Neural cell (in vitro differentiated cells): ENCODE measurements at regions not wholly inside any gene's neighbourhood (a gene's known extent, or its start where the extent isn't known, plus 50 kb on each side); places are given as distances from the start of the nearest gene placed in this dataset.

ENCODE experiments used
- H2AFZ ChIP-seq: fragments of 200-600, 300-800 bp; sonication (generic), shearing (Covaris generic); 2 replicates; pipeline ENCODE4 v1.6.0; 2014; ENCODE audit warnings: low read depth, mild to moderate bottlenecking, antibody characterized with exemption, low read length, moderate library complexity
- H3F3A ChIP-seq: fragments of 200-600 bp; shearing (Covaris generic); 2 replicates; pipeline ENCODE4 v1.6.1; 2016; ENCODE audit warnings: mild to moderate bottlenecking, moderate library complexity, mixed read lengths, antibody characterized with exemption, low read length; ENCODE audit not compliant: insufficient read depth, poor library complexity, severe bottlenecking
- H3K27ac ChIP-seq: fragments of 200-600, 300-800 bp; sonication (generic), shearing (Covaris generic); 2 replicates; pipeline ENCODE4 v1.5.1; 2014; ENCODE audit warnings: mild to moderate bottlenecking, low read length, moderate library complexity
- H3K27me3 ChIP-seq: fragments of 300-800, 200-600 bp; sonication (generic), shearing (Covaris generic); 2 replicates; pipeline ENCODE4 v1.6.0; 2014; ENCODE audit warnings: mild to moderate bottlenecking, low read depth, low read length, moderate library complexity; ENCODE audit not compliant: insufficient read depth
- H3K36me3 ChIP-seq: fragments of 300-800, 200-600 bp; sonication (generic), shearing (Covaris generic); 2 replicates; pipeline ENCODE4 v1.5.1; 2014; ENCODE audit warnings: mild to moderate bottlenecking, antibody characterized with exemption, low read length, moderate library complexity; ENCODE audit not compliant: insufficient read depth
- H3K4me2 ChIP-seq: fragments of 300-800, 200-600 bp; sonication (generic), shearing (Covaris generic); 2 replicates; pipeline ENCODE4 v1.6.0; 2014; ENCODE audit warnings: mild to moderate bottlenecking, low read length
- H3K4me3 ChIP-seq: fragments of 300-800, 200-600 bp; sonication (generic), shearing (Covaris generic); 2 replicates; pipeline ENCODE4 v1.5.1; 2014; ENCODE audit warnings: mild to moderate bottlenecking, low read length, moderate library complexity
- H3K79me2 ChIP-seq: fragments of 200-600 bp; shearing (Covaris generic); replicated peaks from 2 replicates; pipeline ENCODE4 v1.6.0; 2014; ENCODE audit warnings: mild to moderate bottlenecking, low read length, moderate library complexity; ENCODE audit not compliant: insufficient read depth
- H3K9ac ChIP-seq: fragments of 300-800, 200-600 bp; sonication (generic), shearing (Covaris generic); 2 replicates; pipeline ENCODE4 v1.6.1; 2016; ENCODE audit warnings: mild to moderate bottlenecking, low read length, mixed read lengths
- H3K9me2 ChIP-seq: fragments of 200-600 bp; shearing (Covaris generic); 2 replicates; pipeline ENCODE4 v1.6.1; 2016; ENCODE audit warnings: mild to moderate bottlenecking, low read length, mixed read lengths; ENCODE audit not compliant: insufficient read depth
- H3K9me3 ChIP-seq: fragments of 200-600, 300-800 bp; sonication (generic), shearing (Covaris generic); 2 replicates; pipeline ENCODE4 v1.6.1; 2016; ENCODE audit warnings: mild to moderate bottlenecking, mixed run types, low read length, moderate library complexity, mixed read lengths
- H4K20me1 ChIP-seq: fragments of 200-600 bp; shearing (Covaris generic); 2 replicates; pipeline ENCODE4 v1.6.1; 2016; ENCODE audit warnings: mild to moderate bottlenecking, mixed run types; ENCODE audit not compliant: insufficient read depth
- CTCF ChIP-seq: fragments of 450-650 bp; IDR thresholded peaks from 2 replicates; pipeline ENCODE4 v1.5.1; 2014; ENCODE audit warnings: antibody characterized with exemption, mild to moderate bottlenecking, moderate library complexity; ENCODE audit not compliant: poor library complexity, severe bottlenecking
- EP300 ChIP-seq: fragments of 450-650 bp; conservative IDR thresholded peaks from 2 replicates; pipeline ENCODE4 v1.6.1; 2014; ENCODE audit warnings: antibody characterized with exemption, mild to moderate bottlenecking, moderate library complexity; ENCODE audit not compliant: poor library complexity, severe bottlenecking
- EZH2 ChIP-seq: fragments of 200-600, 300-800 bp; shearing (Covaris generic), sonication (generic); IDR thresholded peaks from 2 replicates; pipeline ENCODE4 v1.6.1; 2014; ENCODE audit warnings: antibody characterized with exemption, low read length, borderline replicate concordance, mild to moderate bottlenecking; ENCODE audit not compliant: insufficient read depth, poor library complexity, severe bottlenecking
- MXI1 ChIP-seq: fragments of 450-650 bp; conservative IDR thresholded peaks from 2 replicates; pipeline ENCODE4 v1.6.1; 2014; ENCODE audit warnings: antibody characterized with exemption, mild to moderate bottlenecking; ENCODE audit not compliant: poor library complexity, severe bottlenecking
- POLR2AphosphoS5 ChIP-seq: IDR thresholded peaks from 2 replicates; pipeline ENCODE4 v1.6.1; 2012
- RAD21 ChIP-seq: fragments of 450-650 bp; conservative IDR thresholded peaks from 2 replicates; pipeline ENCODE4 v1.6.1; 2014; ENCODE audit warnings: antibody characterized with exemption, mild to moderate bottlenecking, moderate library complexity
- SMC3 ChIP-seq: fragments of 450-650 bp; conservative IDR thresholded peaks from 2 replicates; pipeline ENCODE4 v1.6.1; 2014; ENCODE audit warnings: antibody characterized with exemption, mild to moderate bottlenecking, moderate library complexity; ENCODE audit not compliant: poor library complexity
- TAF1 ChIP-seq: IDR thresholded peaks from 2 replicates; pipeline ENCODE4 v1.6.1; 2012; ENCODE audit warnings: low read depth
- TF ChIP-seq, protein P1 (sequence below): IDR thresholded peaks from 2 replicates; pipeline ENCODE4 v1.6.1; 2012; ENCODE audit warnings: borderline replicate concordance

- no peaks in the 10 kb centered on the region for H3K9me2 ChIP-seq
- no peaks in the 10 kb centered on the region for H3F3A ChIP-seq
- no peak overlapping the region for H2AFZ ChIP-seq
- no peak overlapping the region for H3K9ac ChIP-seq
- no peaks in the 10 kb centered on the region for H4K20me1 ChIP-seq
- no peak overlapping the region for H3K4me3 ChIP-seq
- TF ChIP-seq MXI1, result no peak
- TF ChIP-seq POLR2AphosphoS5, result no peak
- H3K36me3 ChIP-seq, result no peaks in the 10 kb centered on the region
- H3K4me2 ChIP-seq, result no peak overlapping the region
- H3K9me3 ChIP-seq, result no peaks in the 10 kb centered on the region
- no peaks in the 10 kb centered on the region for H3K27me3 ChIP-seq
- H3K79me2 ChIP-seq, result no peaks in the 10 kb centered on the region
- no peak overlapping the region for H3K27ac ChIP-seq
Observed at GRCh38 chr15:25619076-25619475, 180.3 kb upstream of the UBE3A start.

DNA sequence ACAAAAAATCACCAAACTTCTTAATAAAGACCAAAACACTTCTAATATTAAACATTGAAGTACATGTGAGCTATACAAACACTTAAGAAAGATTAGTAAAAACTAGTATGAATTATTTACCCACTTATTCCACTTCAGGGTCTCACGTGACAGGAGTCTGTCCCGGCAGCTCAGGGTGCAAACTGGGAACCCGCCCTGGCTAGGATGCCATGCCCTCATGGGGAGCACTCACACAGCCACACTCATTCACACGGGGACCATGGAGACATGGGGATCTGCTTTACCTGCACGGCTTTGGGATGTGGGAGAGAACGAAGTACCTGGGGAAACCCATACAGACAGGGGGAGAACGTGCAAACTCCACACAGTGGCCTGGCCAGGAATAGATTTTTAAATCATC is 179.3 kb upstream of the UBE3A start:
- Histone ChIP-seq H3K36me3 (no peaks in the 10 kb centered on the region), H3K4me2 (no peak overlapping the region)
- TF ChIP-seq POLR2AphosphoS5, result no peak
- TF ChIP-seq TAF1, result no peak
- TF ChIP-seq, protein P1, sequence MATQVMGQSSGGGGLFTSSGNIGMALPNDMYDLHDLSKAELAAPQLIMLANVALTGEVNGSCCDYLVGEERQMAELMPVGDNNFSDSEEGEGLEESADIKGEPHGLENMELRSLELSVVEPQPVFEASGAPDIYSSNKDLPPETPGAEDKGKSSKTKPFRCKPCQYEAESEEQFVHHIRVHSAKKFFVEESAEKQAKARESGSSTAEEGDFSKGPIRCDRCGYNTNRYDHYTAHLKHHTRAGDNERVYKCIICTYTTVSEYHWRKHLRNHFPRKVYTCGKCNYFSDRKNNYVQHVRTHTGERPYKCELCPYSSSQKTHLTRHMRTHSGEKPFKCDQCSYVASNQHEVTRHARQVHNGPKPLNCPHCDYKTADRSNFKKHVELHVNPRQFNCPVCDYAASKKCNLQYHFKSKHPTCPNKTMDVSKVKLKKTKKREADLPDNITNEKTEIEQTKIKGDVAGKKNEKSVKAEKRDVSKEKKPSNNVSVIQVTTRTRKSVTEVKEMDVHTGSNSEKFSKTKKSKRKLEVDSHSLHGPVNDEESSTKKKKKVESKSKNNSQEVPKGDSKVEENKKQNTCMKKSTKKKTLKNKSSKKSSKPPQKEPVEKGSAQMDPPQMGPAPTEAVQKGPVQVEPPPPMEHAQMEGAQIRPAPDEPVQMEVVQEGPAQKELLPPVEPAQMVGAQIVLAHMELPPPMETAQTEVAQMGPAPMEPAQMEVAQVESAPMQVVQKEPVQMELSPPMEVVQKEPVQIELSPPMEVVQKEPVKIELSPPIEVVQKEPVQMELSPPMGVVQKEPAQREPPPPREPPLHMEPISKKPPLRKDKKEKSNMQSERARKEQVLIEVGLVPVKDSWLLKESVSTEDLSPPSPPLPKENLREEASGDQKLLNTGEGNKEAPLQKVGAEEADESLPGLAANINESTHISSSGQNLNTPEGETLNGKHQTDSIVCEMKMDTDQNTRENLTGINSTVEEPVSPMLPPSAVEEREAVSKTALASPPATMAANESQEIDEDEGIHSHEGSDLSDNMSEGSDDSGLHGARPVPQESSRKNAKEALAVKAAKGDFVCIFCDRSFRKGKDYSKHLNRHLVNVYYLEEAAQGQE, result no peak
- TF ChIP-seq SMC3, result no peak
- TF ChIP-seq RAD21, result no peak
- no peak for TF ChIP-seq EZH2
- TF ChIP-seq EP300, result no peak
- TF ChIP-seq CTCF, result no peak
- no peak for TF ChIP-seq MXI1

GRCh38 chr15:25616471-25616870 is 177.6 kb upstream of the UBE3A start:
- H3K9me2 ChIP-seq, result no peaks in the 10 kb centered on the region
- H3F3A ChIP-seq, result no peaks in the 10 kb centered on the region
- H3K36me3 ChIP-seq, result no peaks in the 10 kb centered on the region
- H3K9me3 ChIP-seq, result no peaks in the 10 kb centered on the region
- no peak overlapping the region for H3K4me2 ChIP-seq
- H3K79me2 ChIP-seq, result no peaks in the 10 kb centered on the region
- no peaks in the 10 kb centered on the region for H4K20me1 ChIP-seq
- no peak overlapping the region for H3K27ac ChIP-seq
- no peak overlapping the region for H3K4me3 ChIP-seq
- no peak overlapping the region for H2AFZ ChIP-seq
- TF ChIP-seq RAD21 (no peak), CTCF (no peak), TAF1 (no peak), POLR2AphosphoS5 (no peak), MXI1 (no peak), SMC3 (no peak), EP300 (no peak), EZH2 (no peak)
- TF ChIP-seq, protein P1, result no peak
- H3K9ac ChIP-seq, result no peak overlapping the region
- no peaks in the 10 kb centered on the region for H3K27me3 ChIP-seq

More for the DNA sequence above, 179.3 kb upstream of the UBE3A start:
- H3K79me2 ChIP-seq, result no peaks in the 10 kb centered on the region
- no peaks in the 10 kb centered on the region for H3K27me3 ChIP-seq
- H3F3A ChIP-seq, result no peaks in the 10 kb centered on the region
- no peak overlapping the region for H3K4me3 ChIP-seq
- H3K9ac ChIP-seq, result no peak overlapping the region
- H3K9me3 ChIP-seq, result no peaks in the 10 kb centered on the region
- H4K20me1 ChIP-seq, result no peaks in the 10 kb centered on the region
- H2AFZ ChIP-seq, result no peak overlapping the region
- no peaks in the 10 kb centered on the region for H3K9me2 ChIP-seq
- H3K27ac ChIP-seq, result no peak overlapping the region
